Activated CD8-positive, alpha-beta memory T cell treated with anti-CD3 and anti-CD28 coated beads, Interleukin-2, amount 50 U/mL, for 4 hours (primary cell): ENCODE measurements at regions not wholly inside any gene's neighbourhood (a gene's known extent, or its start where the extent isn't known, plus 50 kb on each side); places are given as distances from the start of the nearest gene placed in this dataset.

Source experiments
- DNase-seq: peaks from one replicate; pipeline ENCODE4 v3.0.0-alpha.2; 2020

DNA sequence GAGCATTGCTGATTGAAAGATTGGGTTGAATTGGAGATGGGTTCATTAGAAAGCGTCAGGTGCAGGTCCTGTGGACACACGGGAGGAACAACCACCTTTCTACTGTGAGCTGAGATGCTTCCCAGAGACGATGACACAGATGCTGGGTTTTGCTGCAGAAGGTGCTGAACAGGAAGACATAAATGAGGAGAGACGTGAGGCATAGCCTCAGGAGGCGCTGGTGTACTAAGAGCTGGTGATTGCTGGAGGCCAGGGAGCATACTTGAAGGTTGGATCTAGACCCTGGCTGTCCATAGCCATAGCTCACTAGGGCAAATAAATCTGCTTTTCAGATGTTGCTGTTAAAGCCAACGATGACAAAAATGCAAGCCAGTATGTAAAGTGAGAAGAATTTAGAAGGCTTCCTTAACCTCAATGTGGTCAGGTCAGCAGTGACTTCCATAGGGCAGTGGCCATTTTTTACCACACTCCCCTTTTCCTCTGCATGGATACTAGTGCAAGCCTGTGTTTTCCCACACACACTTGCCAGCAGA is 153.7 kb downstream of the SOX11 start:
- no peak for DNase-seq

DNA sequence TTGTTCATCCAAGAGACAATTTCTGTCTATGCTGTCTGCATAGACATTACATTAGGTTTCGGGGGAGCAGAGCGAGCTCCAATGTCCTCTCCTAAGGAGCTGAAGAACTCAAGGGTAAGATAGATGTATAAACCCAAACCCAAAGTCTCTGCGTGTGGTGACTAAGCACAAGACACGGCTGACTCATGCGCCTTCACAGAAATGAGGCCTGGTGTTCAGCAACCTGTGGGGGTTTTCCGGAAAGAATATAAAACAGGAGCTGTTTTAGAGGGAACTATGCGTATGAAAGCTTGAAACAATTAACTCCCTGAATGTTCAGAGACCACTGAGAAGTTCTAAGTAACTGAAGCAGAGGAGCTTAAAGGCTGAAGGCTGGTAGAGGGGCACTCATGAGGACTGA is 154.7 kb downstream of the SOX11 start:
- DNase-seq, result no peak

DNA sequence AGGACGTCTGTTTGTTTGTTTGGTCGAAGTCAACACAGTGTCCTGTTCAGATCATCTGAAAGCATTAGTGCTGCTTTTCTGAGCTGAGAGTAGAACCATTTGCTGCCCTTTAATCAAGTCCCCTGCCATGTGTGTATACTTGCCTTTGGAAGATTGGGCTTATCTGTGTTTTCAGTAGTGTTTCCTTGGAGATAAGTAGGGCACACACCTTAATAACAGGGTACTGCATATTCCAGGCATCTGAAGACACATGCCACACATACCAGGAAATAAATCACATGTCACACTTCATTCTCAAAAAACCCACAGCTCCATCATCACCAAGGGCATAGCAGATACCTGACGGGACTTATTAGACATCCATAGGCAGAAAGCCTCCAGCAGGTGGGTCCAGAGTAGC is 157.4 kb downstream of the SOX11 start:
- DNase-seq, result no peak

DNA sequence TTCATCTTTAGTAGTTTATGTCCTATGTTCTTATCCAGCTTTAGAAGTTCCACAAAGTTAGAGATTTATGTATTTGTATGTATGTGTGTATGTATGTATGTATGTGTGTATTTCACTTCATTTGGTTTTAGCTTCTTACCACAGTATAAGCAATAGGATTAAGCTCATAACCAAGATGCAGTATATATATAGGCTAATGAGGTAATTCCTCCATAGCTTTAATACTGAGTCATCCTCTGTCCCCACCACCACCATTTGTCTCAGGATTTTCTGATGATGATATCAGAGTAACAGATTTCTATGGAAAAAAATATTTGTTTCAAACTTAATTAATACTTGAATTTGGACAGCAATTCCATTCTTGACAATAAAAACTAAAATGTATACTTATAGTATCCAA is 159.2 kb downstream of the SOX11 start:
- no peak for DNase-seq

DNA sequence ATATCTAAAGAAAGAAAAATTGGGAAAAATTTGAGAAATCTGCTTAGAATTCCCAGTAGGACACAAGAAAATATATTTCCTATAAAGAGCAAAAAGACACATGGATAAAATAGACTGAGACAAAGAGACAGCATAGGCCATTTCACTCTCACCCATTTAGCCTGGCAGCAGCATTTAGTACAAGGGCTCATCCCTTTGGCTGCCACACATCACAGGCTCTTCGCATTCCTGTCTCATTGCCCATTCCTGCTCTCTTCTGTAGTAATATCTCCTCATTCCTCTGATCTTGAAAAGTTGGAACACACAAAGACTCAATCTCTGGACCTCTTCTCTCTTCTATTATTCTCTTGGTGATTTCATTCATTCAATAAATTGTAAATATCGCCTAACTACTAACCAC is 162.6 kb downstream of the SOX11 start:
- DNase-seq, result no peak

DNA sequence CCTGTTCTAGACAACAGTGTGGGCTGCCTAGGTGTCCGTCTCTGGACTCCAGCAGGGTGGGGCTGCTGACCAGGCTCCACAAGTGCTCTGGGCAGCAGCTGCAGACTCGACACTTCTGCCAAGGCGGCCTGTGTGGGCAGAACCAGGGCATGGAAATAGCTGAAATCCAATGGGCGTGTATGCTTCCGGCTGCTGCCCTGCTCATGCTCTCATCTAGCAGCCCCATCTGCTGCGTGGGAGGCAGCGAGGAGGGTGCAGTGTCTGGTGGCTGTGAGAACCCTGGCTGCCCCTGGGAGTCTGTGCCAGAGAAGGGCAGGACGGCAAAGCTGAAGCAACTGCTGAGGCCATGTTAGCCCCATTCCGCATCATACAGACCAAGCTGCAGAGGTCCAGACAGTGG is 174.9 kb downstream of the SOX11 start:
- DNase-seq, result no peak

DNA sequence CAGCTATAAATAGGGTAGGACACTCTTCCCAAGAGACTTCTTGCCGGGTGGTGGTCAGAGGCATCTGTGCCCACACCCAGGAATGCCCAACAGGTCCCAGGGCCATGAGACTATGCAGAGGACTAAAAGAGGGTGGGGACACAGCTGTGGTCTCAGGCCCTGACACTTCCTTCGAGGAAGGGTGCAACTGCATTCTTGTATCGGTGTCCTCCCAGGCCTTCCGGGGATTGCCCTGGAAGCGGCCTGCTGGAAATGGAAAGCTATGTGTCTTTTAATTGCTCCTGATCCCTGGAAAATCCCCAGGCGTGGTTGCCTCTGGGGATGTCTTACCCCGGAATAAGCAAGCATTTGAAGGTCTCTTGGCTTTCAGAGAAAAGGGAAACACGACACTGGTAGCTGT is 176.7 kb downstream of the SOX11 start:
- DNase-seq, result no peak

DNA sequence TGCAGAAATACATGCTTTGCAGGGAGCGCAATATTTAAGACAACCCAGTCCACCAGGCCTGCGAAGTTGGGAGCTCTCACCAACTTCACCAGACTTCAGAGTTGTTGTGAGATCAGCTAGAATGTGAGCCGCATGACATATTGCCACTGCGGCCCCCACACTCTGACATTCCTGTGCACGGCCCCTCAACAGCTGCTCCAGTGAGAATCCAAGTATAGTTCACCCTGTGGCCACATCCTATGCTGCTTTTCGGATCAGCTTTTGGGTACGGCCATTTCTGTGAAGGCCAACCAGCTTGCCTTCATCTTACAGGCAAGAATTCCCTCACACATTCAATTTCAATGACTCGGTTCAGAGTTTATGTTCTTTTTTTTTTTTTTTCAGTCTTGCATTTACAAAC is 177.8 kb downstream of the SOX11 start:
- no peak for DNase-seq

DNA sequence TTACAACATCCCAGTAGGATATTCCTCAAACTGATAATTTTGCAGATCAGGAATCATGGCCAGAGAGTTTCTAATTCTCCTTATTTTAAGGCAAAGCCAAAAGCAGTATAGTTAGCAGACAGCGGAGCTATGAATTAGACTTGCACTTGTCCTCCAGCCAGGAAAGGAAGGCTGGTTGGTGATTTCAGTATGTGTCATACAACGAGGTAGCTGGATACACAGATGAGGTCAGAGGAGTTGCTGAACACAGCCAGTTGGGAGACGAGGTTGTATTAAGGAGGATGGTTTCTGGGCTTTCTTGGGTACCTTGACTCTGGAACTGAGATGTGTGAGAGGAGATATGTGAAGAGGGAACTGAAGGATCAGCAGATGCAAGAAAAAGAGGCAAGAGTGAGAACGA is 185.2 kb downstream of the SOX11 start:
- no peak for DNase-seq

DNA sequence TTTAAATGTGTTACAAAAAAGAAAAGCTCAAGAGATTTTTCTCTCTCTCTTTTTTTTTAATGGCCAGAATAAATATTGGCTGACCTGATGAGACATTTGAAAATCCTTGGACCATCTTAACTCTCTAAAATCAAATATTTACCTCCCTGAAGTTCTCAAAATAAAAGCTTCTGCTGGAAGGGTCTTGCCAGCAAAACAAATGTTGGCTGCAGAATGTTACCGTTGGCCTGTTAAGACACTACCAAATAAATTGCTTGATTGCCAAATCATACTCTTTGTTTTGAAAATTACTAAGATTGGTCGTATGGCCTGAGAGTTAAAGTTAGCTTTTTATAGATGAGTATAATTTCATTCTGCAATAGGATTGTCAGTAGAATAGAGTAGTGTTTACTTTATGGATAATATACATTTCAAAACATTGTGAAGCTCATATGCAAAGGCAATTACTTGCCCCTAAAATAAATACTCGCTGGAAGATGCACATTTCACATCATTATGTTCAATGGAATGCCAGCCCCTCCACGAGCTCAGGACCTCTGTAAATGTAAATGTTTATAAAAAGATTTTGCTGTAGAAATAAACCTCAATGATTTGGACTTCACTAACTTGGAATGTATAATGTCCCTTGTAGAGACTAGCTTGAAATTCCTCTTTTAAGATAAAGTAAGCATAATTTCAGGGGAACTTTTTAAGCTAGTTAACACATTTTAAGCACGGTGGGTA is 193.4 kb downstream of the SOX11 start:
- DNase-seq, result no peak

DNA sequence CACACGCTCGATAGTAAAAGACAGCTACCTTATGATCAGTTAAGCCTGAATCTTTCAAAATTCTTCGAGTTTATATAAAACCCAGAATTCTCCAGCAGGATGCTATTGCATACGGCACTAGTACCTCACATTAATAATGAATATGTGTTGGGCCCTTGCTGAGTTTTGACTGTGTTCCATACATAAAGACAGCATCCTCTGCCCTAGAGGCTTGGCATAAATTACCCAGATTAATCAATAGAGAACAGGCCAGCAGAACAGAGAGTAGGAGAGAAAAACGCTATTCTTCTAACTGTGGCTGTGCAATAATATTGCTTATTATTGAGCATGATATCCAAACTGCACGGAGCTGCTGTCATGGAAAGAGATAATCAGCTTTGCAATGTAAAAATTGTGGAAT is 194.3 kb downstream of the SOX11 start:
- DNase-seq, result no peak

DNA sequence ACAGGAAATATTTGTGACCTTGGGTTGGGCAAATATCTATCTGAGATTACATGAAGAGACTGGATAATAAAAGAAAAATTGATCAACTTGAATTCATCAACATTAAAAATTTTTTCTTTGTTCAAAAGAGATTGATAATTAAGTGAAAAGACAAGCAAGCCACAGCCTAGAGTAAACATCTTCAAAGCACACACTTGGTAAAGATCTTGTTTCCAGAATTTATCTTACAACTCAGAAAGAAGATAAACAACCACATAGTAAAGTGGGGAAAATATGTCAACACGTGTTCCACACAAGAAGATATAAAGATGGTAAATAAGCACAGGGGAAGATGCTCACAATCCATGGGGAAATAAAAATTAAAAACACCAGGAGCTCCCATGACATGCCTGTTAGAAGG is 195.9 kb downstream of the SOX11 start:
- no peak for DNase-seq

DNA sequence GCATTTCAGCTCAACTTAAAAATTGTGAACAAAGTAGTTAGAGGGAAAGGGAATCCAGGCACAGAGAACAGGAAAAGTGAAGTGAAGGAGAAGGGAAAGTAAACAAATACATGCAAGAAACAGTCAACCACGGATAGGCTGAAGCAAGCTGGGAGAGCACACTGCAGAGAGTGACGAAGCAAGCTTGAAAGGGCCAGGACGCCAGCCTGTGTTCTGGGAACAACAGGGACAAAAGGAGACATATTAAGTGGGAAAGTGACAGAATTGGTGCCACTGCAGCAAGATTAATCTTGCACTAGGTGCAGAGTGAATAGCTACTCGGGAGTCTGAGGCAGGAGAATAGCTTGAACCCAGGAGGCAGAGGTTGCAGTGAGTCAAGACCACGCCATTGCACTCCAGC is 197.3 kb downstream of the SOX11 start:
- no peak for DNase-seq

DNA sequence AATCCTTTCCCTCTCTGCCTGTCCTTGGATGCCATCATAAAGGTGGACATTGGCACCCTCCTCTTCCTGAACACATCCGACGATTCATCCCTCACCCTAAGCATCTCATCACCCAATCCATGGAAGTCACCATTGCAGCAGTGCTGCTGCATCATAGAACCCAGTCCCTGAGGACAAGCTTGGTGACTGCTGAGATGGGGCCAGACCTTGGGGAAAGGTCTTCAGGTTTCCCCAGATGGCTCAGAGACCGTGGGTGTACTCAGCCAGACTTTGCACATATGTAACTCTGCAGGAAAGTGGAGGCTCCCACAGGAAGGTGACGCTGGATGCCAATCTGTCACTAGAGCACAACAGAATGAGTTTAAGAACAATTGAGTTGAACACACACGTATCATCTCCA is 202.2 kb downstream of the SOX11 start:
- DNase-seq, result no peak

DNA sequence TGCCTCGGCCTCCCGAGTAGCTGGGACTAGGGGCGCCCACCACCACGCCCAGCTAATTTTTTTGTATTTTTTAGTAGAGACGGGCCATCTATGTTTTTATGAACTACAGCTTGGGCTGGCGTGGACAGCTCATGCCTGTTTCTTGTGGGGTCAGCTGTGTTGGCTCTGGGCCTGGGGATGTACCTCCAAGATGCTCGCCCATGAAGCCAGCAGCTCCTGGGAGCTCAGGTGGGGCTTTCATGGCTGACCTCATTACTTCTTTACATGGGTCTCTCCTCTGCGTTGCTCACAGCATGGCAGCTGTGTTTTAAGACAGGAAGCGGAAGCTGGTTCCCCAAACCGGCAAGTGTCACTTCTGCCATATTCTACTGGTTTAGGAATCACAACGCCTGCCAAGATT is 203.1 kb downstream of the SOX11 start:
- DNase-seq, result no peak

DNA sequence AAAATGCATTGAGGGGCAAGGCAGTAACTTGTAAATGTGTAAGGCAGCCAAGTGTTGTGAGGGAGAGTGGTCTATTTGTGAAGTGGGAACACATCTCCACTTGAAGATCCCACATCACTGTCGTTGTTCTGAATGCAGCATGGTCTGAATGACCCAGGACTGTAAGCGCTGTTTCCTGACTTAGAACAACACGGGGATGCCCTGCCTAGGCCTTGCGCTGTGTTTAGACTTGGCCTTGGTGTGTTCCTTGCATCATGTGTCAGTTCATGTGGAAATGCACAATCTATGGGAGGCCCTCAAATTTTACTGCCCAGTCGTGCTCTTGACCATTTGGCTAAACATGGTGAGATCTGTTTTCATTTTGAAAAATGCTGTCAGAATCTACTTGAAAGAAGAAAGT is 205.1 kb downstream of the SOX11 start:
- DNase-seq, result no peak

DNA sequence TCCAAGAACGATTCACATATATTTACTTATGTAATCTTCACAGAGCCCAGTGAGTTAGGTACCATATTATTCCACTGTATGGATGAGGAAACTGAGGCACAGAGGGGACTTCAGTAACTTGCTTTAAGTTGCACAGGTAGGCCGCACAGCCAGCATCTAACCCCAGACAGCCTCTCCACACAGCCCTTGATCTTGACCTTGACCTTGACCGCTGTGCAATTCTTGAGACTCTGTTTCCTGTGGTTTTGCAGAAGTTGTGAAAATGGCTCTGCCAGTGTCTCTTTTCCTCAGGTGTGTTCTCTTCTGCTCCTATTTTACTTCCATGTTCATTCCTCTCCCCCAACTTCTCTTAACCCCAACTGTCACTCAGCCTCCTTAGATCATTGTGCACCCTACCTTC is 206.5 kb downstream of the SOX11 start:
- no peak for DNase-seq

DNA sequence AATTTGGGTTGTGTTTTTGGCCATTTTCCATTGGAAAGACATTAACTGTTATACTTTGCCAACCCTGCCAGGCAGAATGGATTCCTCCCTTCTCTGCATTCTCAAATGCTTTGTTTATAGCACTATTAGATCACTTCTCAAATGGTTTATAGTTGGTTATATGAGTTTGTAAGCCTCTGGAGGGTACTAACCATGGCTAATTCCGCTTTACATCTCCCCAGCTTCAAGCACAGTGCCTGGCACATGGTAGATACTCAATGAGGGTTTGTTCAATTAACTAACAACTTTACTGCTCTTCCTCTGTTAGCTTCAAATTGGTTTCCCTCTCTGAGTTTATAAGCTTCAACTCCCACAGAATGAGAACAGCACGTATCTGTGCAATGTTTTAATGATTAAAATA is 213.5 kb downstream of the SOX11 start:
- DNase-seq, result no peak

DNA sequence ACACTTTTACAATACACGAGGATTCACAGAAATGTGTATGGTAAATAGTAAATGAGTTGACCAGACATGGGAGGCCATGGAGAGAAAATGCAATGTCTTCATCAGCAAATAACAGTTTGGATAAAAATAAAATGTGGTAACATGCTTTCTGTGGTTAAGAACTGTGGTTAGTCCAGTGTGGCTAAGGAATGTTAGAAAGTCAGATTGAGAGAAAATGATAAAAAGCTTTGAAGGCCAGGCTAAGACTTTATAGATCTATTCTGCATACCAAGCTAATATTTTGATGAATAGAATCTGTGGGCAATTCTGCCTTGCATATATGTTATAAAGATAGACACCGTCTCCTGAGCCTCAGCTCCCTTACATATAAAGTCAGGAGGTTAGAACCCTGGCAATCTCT is 215.9 kb downstream of the SOX11 start:
- no peak for DNase-seq

DNA sequence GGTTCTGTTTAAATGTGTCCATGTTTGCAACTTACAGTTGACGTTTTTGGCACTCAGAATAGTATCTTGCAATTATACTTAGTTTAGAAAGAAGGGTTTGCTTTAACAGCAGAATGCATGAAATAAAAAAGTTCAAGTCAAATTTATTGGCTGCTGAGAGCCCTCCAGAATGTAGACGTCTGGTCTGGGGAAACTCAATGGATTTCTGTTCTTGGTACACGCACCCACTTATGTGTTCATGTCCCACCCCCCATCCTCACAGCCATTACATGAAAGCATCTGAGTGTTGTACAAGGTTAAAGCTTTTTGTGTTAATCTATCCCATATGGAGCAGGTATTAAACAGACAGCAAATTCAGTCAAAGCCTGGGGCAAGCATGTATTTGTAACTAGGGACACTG is 219.5 kb downstream of the SOX11 start:
- no peak for DNase-seq

DNA sequence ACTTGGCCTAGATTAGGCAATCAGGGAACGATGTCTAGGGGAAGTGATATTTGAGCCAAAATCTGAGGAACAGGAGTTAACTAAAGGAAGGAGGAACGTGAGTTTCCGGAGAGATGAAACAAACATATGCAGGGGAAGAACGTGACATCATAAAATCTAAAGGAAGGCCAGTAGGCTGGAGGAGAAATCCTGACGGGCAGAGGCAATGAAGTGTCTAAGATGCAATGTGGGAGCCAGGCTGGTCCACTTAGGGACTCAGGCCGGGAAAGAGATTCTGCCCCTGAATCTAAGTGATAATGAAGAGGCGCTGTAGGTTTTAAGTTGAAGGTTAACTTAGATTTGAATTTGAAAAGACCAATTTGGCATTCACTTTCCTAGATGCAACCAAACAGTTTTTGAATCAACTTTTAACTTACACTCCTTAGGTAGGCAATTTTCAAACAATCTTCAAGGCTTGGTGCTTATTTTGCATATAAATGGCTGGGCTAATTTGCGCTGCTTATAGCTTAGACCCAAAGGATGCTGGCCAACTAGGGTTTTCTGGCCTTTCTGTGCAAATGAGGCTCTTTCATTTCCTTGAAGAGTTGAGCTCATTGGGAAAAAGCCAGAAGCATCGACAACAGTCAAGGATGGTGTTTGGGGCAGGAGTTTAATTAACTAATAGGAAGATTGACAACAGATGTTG is 221.7 kb downstream of the SOX11 start:
- no peak for DNase-seq

DNA sequence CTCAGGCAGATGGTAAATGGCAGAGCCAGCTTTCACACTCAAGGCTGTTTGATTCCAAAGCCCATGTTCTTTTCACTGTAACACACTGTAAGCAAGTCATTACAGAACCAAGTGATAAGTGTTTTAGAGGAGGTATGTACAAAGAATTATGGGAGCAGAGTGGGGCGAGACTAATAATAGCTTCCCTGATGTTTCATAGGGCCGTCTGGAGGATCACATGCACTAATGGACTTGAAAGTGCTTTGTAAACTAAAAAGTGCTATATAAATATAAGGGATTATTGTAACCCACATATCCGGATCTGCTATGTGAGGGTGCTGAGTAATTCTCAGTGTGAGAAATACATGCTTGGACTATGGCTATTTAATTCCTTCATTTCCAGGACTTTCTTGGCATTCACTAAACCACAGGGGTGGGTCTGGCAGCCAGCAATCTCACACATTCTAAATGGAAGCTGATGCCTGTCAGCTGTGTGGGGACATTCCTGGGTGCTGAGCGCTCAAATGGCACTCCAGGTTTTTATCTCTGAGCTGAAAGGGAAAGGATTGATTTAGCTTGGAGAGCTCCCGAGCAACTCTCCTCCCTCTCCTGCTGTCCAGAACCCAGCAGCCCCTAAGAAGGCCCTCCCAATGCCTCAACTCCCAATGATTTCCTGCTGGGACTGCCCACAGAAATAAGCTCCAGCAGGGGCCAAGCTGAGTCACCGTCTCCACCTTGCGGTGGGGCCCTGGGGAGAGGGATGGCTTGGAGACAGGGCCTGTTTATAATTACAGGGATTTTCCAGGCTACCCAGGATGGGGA is 222.8 kb downstream of the SOX11 start:
- DNase-seq, result no peak

DNA sequence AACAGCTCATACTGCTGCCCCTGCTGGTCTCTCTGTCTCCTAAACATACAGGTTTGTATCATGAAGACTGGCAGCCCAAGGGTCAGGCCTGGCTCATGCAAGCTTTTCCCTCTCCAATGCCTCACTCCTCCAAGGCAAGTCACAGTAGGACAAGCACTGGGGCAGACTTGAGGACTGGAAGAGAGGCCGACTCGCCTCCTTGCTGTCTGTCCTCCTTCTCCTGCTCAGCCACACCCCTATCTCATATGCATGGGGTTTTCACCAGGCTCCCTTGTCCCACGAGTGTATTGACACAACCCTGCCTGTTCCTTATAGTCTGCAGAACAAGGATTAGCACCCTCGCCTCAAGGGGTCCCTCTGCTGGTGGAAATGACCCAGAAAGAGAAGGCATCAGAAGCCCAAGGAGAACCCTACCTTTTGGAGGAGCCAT is 223.7 kb downstream of the SOX11 start:
- DNase-seq, result no peak

DNA sequence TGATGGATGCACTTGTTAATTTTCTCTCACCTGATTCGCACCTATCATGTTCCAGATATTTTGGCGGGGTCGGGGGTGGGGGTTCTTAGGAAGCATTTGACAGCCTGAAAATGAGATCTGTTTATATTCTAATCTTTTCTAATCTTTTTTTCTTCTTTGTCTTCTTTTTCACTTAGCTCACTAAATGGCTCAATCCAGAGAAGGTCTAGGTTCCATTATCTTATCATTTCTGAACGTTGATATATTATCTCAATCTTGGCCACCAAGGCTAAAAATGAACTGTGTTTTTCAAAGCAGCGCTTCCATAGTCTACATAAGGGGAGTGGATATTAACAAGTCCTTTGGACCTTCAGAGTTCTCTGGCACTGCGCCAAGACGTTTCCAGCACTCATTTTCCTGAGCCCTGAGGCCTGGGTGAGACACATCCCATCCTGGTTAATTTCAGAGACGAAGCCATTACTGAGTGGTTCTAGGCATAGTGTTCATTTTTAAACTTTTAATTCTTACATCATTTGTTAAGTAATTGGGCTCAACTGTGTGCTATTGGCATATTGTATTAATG is 229.0 kb downstream of the SOX11 start:
- DNase-seq, result no peak
